ENCODE measurements at regions not wholly inside any gene's neighbourhood (a gene's known extent, or its start where the extent isn't known, plus 50 kb on each side); places are given as distances from the start of the nearest gene placed in this dataset.

DNA sequence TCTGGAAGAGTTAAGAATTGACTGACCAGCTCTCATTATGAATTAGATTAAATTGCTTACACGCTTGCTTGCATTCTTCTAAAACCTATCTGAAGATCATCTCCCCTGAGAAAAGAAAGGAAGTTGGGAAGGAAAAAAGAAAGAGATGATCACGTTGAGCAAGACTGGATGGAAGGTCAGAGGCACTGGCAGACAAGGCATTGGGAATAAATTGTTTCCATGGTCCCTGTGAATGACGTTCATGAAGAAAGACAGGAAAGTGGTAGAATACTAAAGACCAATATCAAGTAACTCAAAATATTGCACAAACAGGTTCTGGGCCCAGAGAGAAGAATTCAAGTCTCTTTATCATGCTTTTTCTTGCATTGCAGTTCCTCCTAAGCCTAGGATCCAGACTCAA lies 1045.4 kb upstream of the MAP3K7 start:
- no peak overlapping the region for H3K27ac ChIP-seq
- H3K27me3 ChIP-seq: no peaks in the 10 kb centered on the region
- H3K4me3 ChIP-seq: no peak overlapping the region
- no peak for ATAC-seq (ENCODE audit: low FRiP score in 2 of 2)
- H3K4me1 ChIP-seq: no peaks in the 10 kb centered on the region
- no peaks in the 10 kb centered on the region for H3K9me3 ChIP-seq
- TF ChIP-seq POLR2A (IDR thresholded peaks at IDR 0.05) (no peak), POLR2AphosphoS5 (IDR thresholded peaks at IDR 0.05) (no peak), CTCF (IDR thresholded peaks at IDR 0.05) (no peak), EP300 (IDR thresholded peaks at IDR 0.05) (no peak)
- no peaks in the 10 kb centered on the region for H3K36me3 ChIP-seq
- no peak for DNase-seq
- 65 to 73% methylated on average over 3 of the region's 3 CpGs for WGBS, 2 donors

DNA sequence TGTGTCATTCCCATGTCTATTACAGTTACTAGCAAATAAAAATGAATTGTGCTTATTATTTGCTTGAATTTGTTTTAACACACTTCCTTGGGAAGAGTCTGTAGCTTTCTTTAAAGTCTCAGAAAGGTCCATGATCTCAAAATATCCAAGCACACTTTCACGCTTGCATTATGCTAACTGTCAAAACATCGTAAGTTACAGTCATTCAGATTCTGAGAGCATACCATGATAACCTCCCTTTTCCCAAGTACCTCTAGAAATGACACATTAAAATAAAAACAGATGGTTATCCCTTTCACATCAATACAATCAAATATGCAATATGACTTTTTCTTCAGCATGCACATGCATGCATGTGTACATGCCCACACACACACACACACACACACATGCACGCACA lies 1044.4 kb upstream of the MAP3K7 start:
- WGBS, 2 donors: 89 to 94% methylated on average over 3 of the region's 3 CpGs
- Histone ChIP-seq H3K36me3 (no peaks in the 10 kb centered on the region), H3K27ac (no peak overlapping the region), H3K27me3 (no peaks in the 10 kb centered on the region), H3K4me1 (no peaks in the 10 kb centered on the region), H3K9me3 (no peaks in the 10 kb centered on the region), H3K4me3 (no peak overlapping the region)
- no peak for DNase-seq
- TF ChIP-seq EP300 (IDR thresholded peaks at IDR 0.05): no peak
- no peak for TF ChIP-seq CTCF (IDR thresholded peaks at IDR 0.05)
- no peak for TF ChIP-seq POLR2A (IDR thresholded peaks at IDR 0.05)
- TF ChIP-seq POLR2AphosphoS5 (IDR thresholded peaks at IDR 0.05): no peak
- ATAC-seq (ENCODE audit: low FRiP score in 2 of 2): no peak

- no peak overlapping the region for H3K4me3 ChIP-seq
- TF ChIP-seq POLR2AphosphoS5 (IDR thresholded peaks at IDR 0.05) (no peak), POLR2A (IDR thresholded peaks at IDR 0.05) (no peak), EP300 (IDR thresholded peaks at IDR 0.05) (no peak), CTCF (IDR thresholded peaks at IDR 0.05) (no peak)
- H3K4me1 ChIP-seq: no peaks in the 10 kb centered on the region
- 79 to 82% methylated on average over 4 of the region's 4 CpGs for WGBS, 2 donors
- no peak overlapping the region for H3K27ac ChIP-seq
- ATAC-seq (ENCODE audit: low FRiP score in 2 of 2) (no peak), DNase-seq (no peak)
- no peaks in the 10 kb centered on the region for H3K36me3 ChIP-seq
- no peaks in the 10 kb centered on the region for H3K27me3 ChIP-seq
- no peaks in the 10 kb centered on the region for H3K9me3 ChIP-seq
Observed at GRCh38 chr6:91626911-91627310, 1040.0 kb upstream of the MAP3K7 start.

GRCh38 chr6:91613481-91613880 lies 1026.6 kb upstream of the MAP3K7 start:
- Histone ChIP-seq H3K9me3 (no peaks in the 10 kb centered on the region), H3K36me3 (no peaks in the 10 kb centered on the region), H3K4me1 (no peaks in the 10 kb centered on the region), H3K27me3 (no peaks in the 10 kb centered on the region), H3K27ac (no peak overlapping the region), H3K4me3 (no peak overlapping the region)
- DNase-seq: no peak
- ATAC-seq (ENCODE audit: low FRiP score in 2 of 2): no peak
- TF ChIP-seq POLR2A (IDR thresholded peaks at IDR 0.05) (no peak), POLR2AphosphoS5 (IDR thresholded peaks at IDR 0.05) (no peak), CTCF (IDR thresholded peaks at IDR 0.05) (no peak), EP300 (IDR thresholded peaks at IDR 0.05) (no peak)

DNA sequence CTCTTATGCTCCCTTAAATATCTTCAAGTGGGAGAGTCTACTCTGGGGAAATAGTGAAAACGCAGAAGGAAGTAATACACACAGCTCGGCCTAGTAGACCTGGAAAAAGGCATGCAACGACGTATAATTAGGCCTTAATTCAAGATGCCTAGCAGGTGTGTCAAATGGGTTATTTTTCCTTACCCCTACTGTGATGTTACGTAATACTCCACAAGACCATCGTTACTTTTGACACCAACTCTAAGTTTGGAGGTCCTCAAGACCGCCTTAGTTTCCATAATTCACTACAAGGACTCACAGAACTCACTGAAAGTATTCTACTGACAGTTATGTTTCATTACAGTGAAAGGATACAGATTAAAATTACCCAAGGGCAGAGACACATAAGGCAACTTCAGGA lies 1024.3 kb upstream of the MAP3K7 start:
- no peak for DNase-seq
- Histone ChIP-seq H3K4me3 (no peak overlapping the region), H3K4me1 (no peaks in the 10 kb centered on the region), H3K27ac (no peak overlapping the region), H3K27me3 (no peaks in the 10 kb centered on the region), H3K36me3 (no peaks in the 10 kb centered on the region), H3K9me3 (no peaks in the 10 kb centered on the region)
- no peak for TF ChIP-seq CTCF (IDR thresholded peaks at IDR 0.05)
- WGBS, 2 donors: 91% methylated on average over 7 of the region's 7 CpGs
- ATAC-seq (ENCODE audit: low FRiP score in 2 of 2): no peak

All from upper lobe of left lung (tissue), 6 donors.